ENCODE measurements at regions not wholly inside any gene's neighbourhood (a gene's known extent, or its start where the extent isn't known, plus 50 kb on each side); places are given as distances from the start of the nearest gene placed in this dataset.

GRCh38 chr6:102641426-102641825 is 1247.9 kb downstream of the GRIK2 start:
- DNase-seq (ENCODE audit: low read depth, low spot score), result no peak

GRCh38 chr6:102631921-102632320 is 1238.4 kb downstream of the GRIK2 start:
- DNase-seq (ENCODE audit: low read depth, low spot score), result no peak

- no peak for DNase-seq (ENCODE audit: low read depth, low spot score)
Observed at GRCh38 chr6:102623201-102623600, 1229.7 kb downstream of the GRIK2 start.

GRCh38 chr6:102619585-102619984 is 1226.1 kb downstream of the GRIK2 start:
- peak; percentile 34 for DNase-seq (ENCODE audit: low read depth, low spot score)

- DNase-seq (ENCODE audit: low read depth, low spot score), result no peak
Observed at GRCh38 chr6:102582569-102582968, 1189.1 kb downstream of the GRIK2 start.

- DNase-seq (ENCODE audit: low read depth, low spot score), result no peak
Observed at GRCh38 chr6:102581378-102582124, 1188.0 kb downstream of the GRIK2 start.

GRCh38 chr6:102571236-102571908 is 1177.9 kb downstream of the GRIK2 start:
- peak; percentile 9 for DNase-seq (ENCODE audit: low read depth, low spot score)

- peak; percentile 2 for DNase-seq (ENCODE audit: low read depth, low spot score)
Observed at GRCh38 chr6:102562713-102563112, 1169.2 kb downstream of the GRIK2 start.

- no peak for DNase-seq (ENCODE audit: low read depth, low spot score)
Observed at GRCh38 chr6:102553214-102553613, 1159.7 kb downstream of the GRIK2 start.

GRCh38 chr6:102549221-102549874 is 1155.8 kb downstream of the GRIK2 start:
- DNase-seq (ENCODE audit: low read depth, low spot score), result no peak

GRCh38 chr6:102525336-102525735 is 1131.8 kb downstream of the GRIK2 start:
- no peak for DNase-seq (ENCODE audit: low read depth, low spot score)

- no peak for DNase-seq (ENCODE audit: low read depth, low spot score)
Observed at GRCh38 chr6:102520966-102521365, 1127.5 kb downstream of the GRIK2 start.

GRCh38 chr6:102517506-102517905 is 1124.0 kb downstream of the GRIK2 start:
- no peak for DNase-seq (ENCODE audit: low read depth, low spot score)

- no peak for DNase-seq (ENCODE audit: low read depth, low spot score)
Observed at GRCh38 chr6:102501615-102502014, 1108.1 kb downstream of the GRIK2 start.

- no peak for DNase-seq (ENCODE audit: low read depth, low spot score)
Observed at GRCh38 chr6:102494808-102495207, 1101.3 kb downstream of the GRIK2 start.

GRCh38 chr6:102493485-102493884 is 1100.0 kb downstream of the GRIK2 start:
- no peak for DNase-seq (ENCODE audit: low read depth, low spot score)

- DNase-seq (ENCODE audit: low read depth, low spot score), result peak; percentile 77
Observed at GRCh38 chr6:102488729-102489128, 1095.2 kb downstream of the GRIK2 start.

- DNase-seq (ENCODE audit: low read depth, low spot score), result no peak
Observed at GRCh38 chr6:102485480-102485879, 1092.0 kb downstream of the GRIK2 start.

GRCh38 chr6:102474041-102474807 is 1080.7 kb downstream of the GRIK2 start:
- no peak for DNase-seq (ENCODE audit: low read depth, low spot score)

- no peak for DNase-seq (ENCODE audit: low read depth, low spot score)
Observed at GRCh38 chr6:102458990-102459389, 1065.5 kb downstream of the GRIK2 start.

- DNase-seq (ENCODE audit: low read depth, low spot score), result no peak
Observed at GRCh38 chr6:102438171-102438570, 1044.7 kb downstream of the GRIK2 start.

All from astrocyte of the hippocampus (primary cell).